ENCODE measurements at regions not wholly inside any gene's neighbourhood (a gene's known extent, or its start where the extent isn't known, plus 50 kb on each side); places are given as distances from the start of the nearest gene placed in this dataset.

- TF ChIP-seq CTCF (IDR thresholded peaks at IDR 0.05; ENCODE audit: low read depth, low read length) (no peak), POLR2A (IDR thresholded peaks at IDR 0.05; ENCODE audit: extremely low read depth, insufficient read length) (no peak)
Measured at GRCh38 chr9:20144197-20144596, 355.4 kb upstream of the SLC24A2 start.
